Nephron progenitor cell (in vitro differentiated cells): ENCODE measurements at regions not wholly inside any gene's neighbourhood (a gene's known extent, or its start where the extent isn't known, plus 50 kb on each side); places are given as distances from the start of the nearest gene placed in this dataset.
A peak's percentile ranks its signal among the peaks of the same experiment; 100 is the strongest.

ENCODE experiments used
- DNase-seq: peaks from one replicate; pipeline ENCODE4 v3.0.0; 2021
- H3K27ac Mint-ChIP-seq: 2 replicates; pipeline ENCODE4 v1.8.0; 2021; ENCODE audit warnings: mild to moderate bottlenecking, moderate library complexity, mixed read lengths
- H3K27me3 Mint-ChIP-seq: 2 replicates; pipeline ENCODE4 v1.8.0; 2021; ENCODE audit warnings: mild to moderate bottlenecking, low read depth, mixed read lengths; ENCODE audit not compliant: poor library complexity
- H3K36me3 Mint-ChIP-seq: 2 replicates; pipeline ENCODE4 v1.8.0; 2021; ENCODE audit warnings: low read depth, mixed read lengths
- H3K4me1 Mint-ChIP-seq: 2 replicates; pipeline ENCODE4 v1.8.0; 2021; ENCODE audit warnings: mixed read lengths
- H3K4me3 Mint-ChIP-seq: 2 replicates; pipeline ENCODE4 v1.8.0; 2021; ENCODE audit warnings: mild to moderate bottlenecking, moderate library complexity, mixed read lengths
- H3K9me3 Mint-ChIP-seq: 2 replicates; pipeline ENCODE4 v1.8.0; 2021; ENCODE audit warnings: mild to moderate bottlenecking, moderate library complexity, mixed read lengths
- TF ChIP-seq, protein P1 (sequence below): fragments of 200-600 bp; sonication (generic); IDR thresholded peaks from 2 replicates; pipeline ENCODE4 v1.5.0; 2021; ENCODE audit warnings: antibody characterized with exemption

DNA sequence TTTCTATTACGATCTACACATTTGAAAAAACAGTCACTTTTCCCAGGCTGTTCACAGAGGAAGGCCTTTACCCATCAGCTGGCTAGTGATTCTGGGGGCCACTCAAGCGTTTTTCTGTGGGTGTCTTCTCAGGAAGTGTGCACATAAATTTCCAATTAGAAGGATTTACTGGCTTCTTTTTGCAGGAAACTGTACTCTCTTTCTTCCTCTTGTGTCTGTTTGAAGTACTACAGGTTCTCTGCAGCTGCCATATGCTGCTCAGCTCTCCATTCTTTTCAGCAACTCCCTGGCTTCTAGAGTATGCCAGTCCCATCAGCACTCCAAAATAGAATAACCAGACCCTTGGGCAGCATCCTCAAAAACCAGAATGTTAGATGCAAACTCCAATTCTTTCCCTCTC lies 110.4 kb upstream of the NAV3 start:
- H3K4me1 Mint-ChIP-seq = peaks cover 12% of the 10 kb centered on the region
- DNase-seq = peak; percentile 7
- H3K36me3 Mint-ChIP-seq = no peaks in the 10 kb centered on the region
- no peak overlapping the region for H3K4me3 Mint-ChIP-seq
- peaks cover 14% of the 10 kb centered on the region for H3K9me3 Mint-ChIP-seq
- H3K27me3 Mint-ChIP-seq = no peaks in the 10 kb centered on the region
- TF ChIP-seq, protein P1, sequence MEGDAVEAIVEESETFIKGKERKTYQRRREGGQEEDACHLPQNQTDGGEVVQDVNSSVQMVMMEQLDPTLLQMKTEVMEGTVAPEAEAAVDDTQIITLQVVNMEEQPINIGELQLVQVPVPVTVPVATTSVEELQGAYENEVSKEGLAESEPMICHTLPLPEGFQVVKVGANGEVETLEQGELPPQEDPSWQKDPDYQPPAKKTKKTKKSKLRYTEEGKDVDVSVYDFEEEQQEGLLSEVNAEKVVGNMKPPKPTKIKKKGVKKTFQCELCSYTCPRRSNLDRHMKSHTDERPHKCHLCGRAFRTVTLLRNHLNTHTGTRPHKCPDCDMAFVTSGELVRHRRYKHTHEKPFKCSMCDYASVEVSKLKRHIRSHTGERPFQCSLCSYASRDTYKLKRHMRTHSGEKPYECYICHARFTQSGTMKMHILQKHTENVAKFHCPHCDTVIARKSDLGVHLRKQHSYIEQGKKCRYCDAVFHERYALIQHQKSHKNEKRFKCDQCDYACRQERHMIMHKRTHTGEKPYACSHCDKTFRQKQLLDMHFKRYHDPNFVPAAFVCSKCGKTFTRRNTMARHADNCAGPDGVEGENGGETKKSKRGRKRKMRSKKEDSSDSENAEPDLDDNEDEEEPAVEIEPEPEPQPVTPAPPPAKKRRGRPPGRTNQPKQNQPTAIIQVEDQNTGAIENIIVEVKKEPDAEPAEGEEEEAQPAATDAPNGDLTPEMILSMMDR = peak; percentile 33
- no peak overlapping the region for H3K27ac Mint-ChIP-seq

DNA sequence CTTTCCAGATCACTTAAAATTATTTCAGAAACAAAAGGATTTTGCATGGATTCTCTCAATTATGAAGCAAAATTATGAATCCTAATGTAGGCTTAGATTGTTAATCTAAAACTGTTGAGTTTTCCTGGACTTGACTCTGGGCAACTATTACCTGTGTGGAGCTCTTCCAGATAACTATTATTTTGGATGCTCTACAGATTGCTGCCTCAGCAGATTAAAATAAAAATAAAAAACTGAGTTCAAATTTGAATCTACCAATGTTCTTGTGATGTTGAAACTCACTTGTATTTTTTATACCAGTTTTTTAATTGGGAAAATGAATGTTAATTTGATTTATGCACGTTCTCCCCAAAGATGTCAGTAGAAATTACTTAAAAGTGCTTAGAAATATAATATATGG lies 120.5 kb upstream of the NAV3 start:
- H3K36me3 Mint-ChIP-seq = no peaks in the 10 kb centered on the region
- H3K4me3 Mint-ChIP-seq = no peak overlapping the region
- H3K9me3 Mint-ChIP-seq = peaks cover 4% of the 10 kb centered on the region
- no peak for DNase-seq
- TF ChIP-seq, protein P1 = no peak
- H3K27me3 Mint-ChIP-seq = peaks cover under 1% of the 10 kb centered on the region
- H3K4me1 Mint-ChIP-seq = no peaks in the 10 kb centered on the region
- H3K27ac Mint-ChIP-seq = no peak overlapping the region

DNA sequence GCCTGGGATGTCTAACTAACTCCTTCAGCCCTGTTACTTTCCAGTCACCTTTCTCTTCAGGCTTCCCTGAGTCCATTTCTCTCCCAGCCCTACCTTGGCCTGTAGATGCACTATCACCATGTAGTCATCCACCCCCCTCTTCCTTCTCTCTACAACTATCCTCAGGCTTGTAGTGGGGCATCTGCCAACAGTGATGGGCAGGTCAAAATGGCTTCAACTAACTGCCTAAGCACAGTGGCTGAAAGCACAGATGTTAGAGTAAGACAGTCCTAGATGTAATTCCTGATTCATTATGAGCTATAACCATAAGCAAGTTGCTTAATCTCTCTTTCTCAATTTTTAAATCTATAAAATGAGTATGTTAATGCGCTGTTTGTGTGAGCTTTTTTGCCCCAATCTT lies 133.6 kb upstream of the NAV3 start:
- H3K4me3 Mint-ChIP-seq = no peak overlapping the region
- no peak for DNase-seq
- H3K4me1 Mint-ChIP-seq = no peaks in the 10 kb centered on the region
- no peaks in the 10 kb centered on the region for H3K36me3 Mint-ChIP-seq
- no peaks in the 10 kb centered on the region for H3K27me3 Mint-ChIP-seq
- H3K9me3 Mint-ChIP-seq = no peaks in the 10 kb centered on the region
- TF ChIP-seq, protein P1 = no peak
- H3K27ac Mint-ChIP-seq = no peak overlapping the region

DNA sequence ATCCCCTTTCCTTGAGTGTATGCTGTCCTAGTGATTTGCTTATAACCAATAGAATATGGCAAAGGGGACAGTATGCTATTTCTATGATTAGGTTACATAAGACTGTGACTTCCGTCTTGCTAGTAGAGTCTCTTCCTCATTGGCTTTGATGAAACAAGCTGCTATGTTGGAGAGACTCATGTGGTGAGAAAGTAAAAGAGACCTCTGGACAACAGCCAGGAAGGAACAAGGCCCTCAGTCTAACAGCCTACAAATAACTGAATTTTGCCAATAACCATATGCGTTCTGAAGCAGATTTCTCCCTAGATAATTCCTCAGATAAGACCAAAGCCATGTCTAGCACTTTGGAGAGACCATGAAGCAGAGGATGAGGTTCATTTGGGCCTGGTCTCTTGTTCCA lies 134.5 kb upstream of the NAV3 start:
- Mint-ChIP-seq H3K9me3 (no peaks in the 10 kb centered on the region), H3K4me1 (no peaks in the 10 kb centered on the region), H3K36me3 (no peaks in the 10 kb centered on the region), H3K27me3 (no peaks in the 10 kb centered on the region), H3K4me3 (no peak overlapping the region), H3K27ac (no peak overlapping the region)
- TF ChIP-seq, protein P1 = no peak
- DNase-seq = no peak

DNA sequence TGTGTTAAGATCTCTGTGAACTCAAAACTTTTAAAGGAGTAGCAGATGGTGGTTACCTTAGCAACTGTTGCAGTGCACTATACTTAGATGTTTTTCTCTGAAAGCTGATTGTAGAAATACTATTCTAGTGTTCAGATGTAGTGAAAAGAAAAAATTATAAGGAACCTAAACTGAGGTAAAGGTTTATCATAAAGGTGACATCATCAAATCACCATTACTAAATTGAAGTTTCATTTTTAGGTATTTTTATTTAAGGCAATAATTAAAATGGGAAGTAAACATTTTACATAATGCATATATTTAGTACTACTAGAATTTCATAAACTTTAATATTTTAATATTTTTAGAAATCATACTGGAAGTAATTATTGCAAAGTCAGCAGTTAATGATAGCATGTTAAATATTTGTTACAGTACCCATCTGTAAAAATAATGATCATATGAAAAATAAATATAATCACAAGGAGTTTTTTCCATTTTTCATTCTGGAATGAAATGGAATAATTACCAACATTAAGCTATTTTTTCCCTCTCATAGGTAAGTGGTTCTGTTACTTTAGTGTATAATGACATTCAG lies 141.1 kb upstream of the NAV3 start:
- Mint-ChIP-seq H3K36me3 (no peaks in the 10 kb centered on the region), H3K27ac (no peak overlapping the region), H3K4me3 (no peak overlapping the region), H3K9me3 (no peaks in the 10 kb centered on the region), H3K4me1 (no peaks in the 10 kb centered on the region), H3K27me3 (no peaks in the 10 kb centered on the region)
- DNase-seq = no peak
- TF ChIP-seq, protein P1 = no peak

DNA sequence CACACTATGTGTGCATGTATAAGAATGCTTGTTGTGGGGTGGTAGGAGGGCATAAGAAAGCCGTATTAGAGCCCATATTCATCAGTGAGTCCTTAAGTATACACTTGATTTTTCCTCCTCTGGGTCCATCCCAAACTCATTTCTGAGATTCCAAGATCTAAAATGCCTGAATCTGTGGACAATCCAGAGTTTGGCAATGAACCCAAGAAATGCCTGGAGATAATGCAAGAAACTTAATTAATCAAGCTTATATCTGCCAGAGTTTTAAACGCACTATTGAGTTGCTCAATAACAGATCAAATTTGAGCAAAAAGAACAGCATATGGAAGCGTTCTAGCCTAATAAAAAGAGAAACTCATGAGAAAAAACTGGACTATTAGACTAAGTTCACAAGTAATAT lies 143.4 kb upstream of the NAV3 start:
- no peaks in the 10 kb centered on the region for H3K36me3 Mint-ChIP-seq

More for the DNA sequence above, 143.4 kb upstream of the NAV3 start:
- Mint-ChIP-seq H3K27ac (no peak overlapping the region), H3K4me3 (no peak overlapping the region), H3K9me3 (no peaks in the 10 kb centered on the region), H3K4me1 (no peaks in the 10 kb centered on the region), H3K27me3 (no peaks in the 10 kb centered on the region)
- TF ChIP-seq, protein P1 = no peak
- DNase-seq = no peak
